ENCODE measurements at regions not wholly inside any gene's neighbourhood (a gene's known extent, or its start where the extent isn't known, plus 50 kb on each side); places are given as distances from the start of the nearest gene placed in this dataset.

DNA sequence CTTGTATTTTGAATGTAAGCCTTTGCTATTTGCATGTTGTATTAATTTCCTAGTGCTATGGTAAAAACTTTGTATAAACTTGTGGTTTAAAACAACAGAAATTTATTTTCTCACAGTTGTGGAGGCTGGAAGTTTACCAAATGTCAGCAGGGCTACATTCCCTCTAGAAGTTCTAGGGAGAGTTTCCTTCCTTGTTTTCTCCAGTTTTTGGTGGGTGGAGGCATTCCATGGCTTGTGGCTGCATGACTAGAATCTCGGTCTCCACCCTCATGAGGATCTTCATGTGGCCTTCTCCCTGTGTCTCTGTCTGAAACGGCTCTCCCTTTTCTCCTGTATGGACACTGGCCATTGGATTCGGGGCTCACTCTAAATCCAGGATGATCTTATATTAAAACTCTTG, 482.2 kb upstream of the GOT2 start:
- no peak overlapping the region for H3K27ac ChIP-seq

DNA sequence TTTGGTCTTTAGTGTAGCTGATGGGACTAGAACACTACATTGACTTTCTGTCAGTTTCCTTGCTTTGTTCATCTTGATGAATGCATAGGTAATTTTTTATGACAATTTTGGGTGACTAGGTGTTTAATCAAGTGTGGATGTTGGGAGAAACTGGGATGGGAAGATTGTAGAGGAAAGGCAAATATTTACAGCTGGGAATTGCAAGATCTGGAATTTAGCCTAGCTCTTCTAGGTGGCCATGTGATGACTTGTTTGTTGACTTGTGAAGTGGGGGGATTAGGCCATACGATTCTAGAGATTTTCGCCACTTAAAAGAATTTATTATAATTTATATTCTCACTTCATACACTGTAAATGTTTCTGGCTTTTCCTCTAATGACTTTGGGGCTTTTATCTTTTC, 480.3 kb upstream of the GOT2 start:
- no peak overlapping the region for H3K27ac ChIP-seq
- TF ChIP-seq, protein P1, sequence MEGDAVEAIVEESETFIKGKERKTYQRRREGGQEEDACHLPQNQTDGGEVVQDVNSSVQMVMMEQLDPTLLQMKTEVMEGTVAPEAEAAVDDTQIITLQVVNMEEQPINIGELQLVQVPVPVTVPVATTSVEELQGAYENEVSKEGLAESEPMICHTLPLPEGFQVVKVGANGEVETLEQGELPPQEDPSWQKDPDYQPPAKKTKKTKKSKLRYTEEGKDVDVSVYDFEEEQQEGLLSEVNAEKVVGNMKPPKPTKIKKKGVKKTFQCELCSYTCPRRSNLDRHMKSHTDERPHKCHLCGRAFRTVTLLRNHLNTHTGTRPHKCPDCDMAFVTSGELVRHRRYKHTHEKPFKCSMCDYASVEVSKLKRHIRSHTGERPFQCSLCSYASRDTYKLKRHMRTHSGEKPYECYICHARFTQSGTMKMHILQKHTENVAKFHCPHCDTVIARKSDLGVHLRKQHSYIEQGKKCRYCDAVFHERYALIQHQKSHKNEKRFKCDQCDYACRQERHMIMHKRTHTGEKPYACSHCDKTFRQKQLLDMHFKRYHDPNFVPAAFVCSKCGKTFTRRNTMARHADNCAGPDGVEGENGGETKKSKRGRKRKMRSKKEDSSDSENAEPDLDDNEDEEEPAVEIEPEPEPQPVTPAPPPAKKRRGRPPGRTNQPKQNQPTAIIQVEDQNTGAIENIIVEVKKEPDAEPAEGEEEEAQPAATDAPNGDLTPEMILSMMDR (conservative IDR thresholded peaks at IDR 0.05) = no peak

More for the DNA sequence above, 482.2 kb upstream of the GOT2 start:
- TF ChIP-seq, protein P1 (conservative IDR thresholded peaks at IDR 0.05) = no peak

DNA sequence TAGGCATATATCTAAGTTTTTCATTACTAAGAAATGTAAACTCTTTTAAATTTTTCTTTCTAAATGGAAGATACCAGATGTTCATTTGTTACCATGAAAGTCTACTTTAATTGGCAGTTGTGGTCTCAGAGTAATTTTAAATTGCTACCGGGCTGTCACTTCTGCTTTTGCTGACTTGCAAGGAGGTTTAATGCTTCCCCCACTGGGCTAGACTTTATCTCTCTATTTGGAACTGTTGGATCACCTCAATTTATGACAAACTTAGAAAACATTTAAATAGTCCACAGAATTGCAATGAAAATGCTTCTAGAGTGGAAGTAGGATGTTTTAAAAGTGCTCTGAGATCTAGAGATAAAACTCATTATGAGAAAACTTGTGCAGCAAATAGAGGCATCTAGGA, 479.8 kb upstream of the GOT2 start:
- H3K27ac ChIP-seq = no peak overlapping the region
- TF ChIP-seq, protein P1 (conservative IDR thresholded peaks at IDR 0.05) = no peak

DNA sequence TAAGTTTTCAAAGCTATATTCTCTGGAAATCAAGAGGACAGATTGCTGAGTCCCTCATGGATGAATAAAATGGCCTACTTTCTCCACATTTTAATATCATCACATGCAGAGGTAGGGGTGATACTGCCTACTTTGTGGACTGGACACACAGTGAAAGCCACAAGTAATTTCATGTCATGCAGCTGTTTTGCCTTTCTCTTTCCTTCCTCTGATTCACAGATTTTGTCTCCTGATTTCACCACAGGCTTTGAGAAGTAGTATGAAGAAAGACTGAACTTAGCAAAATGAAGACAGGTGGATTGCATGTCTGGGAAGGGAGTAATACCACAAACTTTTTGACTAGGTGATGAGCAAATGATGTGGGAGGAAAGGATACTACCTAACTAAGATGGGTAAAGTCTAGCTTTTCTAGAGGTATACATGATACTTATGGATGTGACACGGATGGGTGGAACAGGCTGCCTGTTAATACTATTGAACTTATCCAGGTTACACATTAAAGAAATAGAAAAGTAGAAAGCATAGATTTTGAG, 478.4 kb upstream of the GOT2 start:
- TF ChIP-seq, protein P1 (conservative IDR thresholded peaks at IDR 0.05) = no peak
- H3K27ac ChIP-seq = no peak overlapping the region

DNA sequence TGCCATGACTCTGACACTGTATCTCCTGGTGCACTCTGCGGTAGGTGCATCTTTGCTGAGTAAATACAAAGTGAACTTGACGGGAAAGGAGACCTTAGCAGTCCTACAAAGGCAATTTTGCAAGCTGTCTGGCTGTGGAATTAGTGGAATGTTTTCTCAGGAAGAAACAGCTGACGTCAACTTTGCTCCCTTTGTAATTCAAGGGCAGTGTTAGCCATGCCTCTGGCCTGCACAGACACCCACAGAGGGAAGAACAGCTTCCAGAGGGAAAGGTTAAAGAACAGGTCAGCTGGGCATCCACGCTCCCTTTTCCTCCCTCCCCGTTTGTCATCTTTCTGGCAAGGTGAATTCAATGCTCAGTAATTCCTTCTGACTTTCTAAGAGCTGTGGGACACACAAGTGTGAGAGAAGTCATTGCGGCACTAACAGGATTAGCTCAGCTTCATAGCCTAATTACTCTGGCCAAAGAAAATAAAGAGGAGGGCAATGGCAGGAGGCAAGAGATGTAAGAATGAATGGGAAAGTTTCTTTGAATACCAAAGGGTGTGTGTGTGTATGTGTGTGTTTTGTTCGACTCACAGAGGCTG, 476.9 kb upstream of the GOT2 start:
- TF ChIP-seq, protein P1 (conservative IDR thresholded peaks at IDR 0.05) = no peak

DNA sequence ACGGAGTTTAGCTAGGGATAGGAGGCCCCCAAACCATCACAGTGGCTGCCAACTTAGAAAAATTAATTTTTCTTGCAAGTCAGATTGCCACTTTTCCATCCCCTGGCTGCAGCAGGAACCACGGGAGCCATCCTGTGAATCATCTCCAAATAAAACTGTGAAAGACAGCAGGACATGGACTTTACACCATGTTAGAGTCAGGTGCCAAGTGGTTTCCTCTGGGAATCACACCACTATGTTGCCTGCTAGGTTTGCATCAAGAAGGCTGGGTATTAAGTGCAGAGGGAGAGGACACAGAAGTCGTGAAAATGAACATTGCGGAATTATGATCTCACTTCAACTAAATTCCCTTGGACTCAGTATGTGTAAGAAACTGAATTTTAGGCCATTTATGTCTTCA, 471.3 kb upstream of the GOT2 start:
- H3K27ac ChIP-seq = no peak overlapping the region
- TF ChIP-seq, protein P1 (conservative IDR thresholded peaks at IDR 0.05) = no peak

More for the DNA sequence above, 476.9 kb upstream of the GOT2 start:
- H3K27ac ChIP-seq = no peak overlapping the region

DNA sequence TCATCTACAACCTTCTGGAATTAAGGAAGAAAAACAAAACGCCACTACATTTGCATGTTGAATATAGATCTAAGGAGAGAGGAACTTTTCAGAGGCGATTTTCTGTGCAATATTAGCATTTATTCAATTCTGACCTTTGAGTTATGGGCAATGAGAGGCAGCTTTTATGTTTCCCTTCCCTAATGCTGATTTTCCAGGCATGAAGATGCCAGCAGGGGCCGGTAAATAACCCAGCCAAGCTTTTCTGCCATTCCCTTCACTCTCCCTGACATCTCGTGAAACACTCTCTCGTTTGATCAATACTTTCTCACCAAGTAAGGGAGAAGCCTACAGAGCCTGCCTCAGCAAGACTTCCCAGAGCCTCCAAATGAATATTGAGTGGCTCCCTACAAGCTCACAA, 470.5 kb upstream of the GOT2 start:
- no peak overlapping the region for H3K27ac ChIP-seq
- TF ChIP-seq, protein P1 (conservative IDR thresholded peaks at IDR 0.05) = no peak
